HL-60 (cell line): ENCODE measurements at regions not wholly inside any gene's neighbourhood (a gene's known extent, or its start where the extent isn't known, plus 50 kb on each side); places are given as distances from the start of the nearest gene placed in this dataset.
A peak's percentile ranks its signal among the peaks of the same experiment; 100 is the strongest.

Source experiments
- DNase-seq, 2 experiments: peaks; one replicate each; pipeline ENCODE4 v3.0.0-alpha.2; 2010 to 2020; ENCODE audit warnings: low read depth in 1 of 2, low spot score in 1 of 2
- H3K27ac ChIP-seq: fragments of 250-450 bp; sonication (Bioruptor Pico); replicated peaks from 2 replicates; pipeline ENCODE4 v1.5.1; 2020; ENCODE audit warnings: mild to moderate bottlenecking, moderate library complexity
- H3K27me3 ChIP-seq: fragments of 250-450 bp; sonication (Bioruptor Pico); 2 replicates; pipeline ENCODE4 v1.5.1; 2021; ENCODE audit warnings: mild to moderate bottlenecking, moderate library complexity; ENCODE audit not compliant: insufficient read depth, poor library complexity, severe bottlenecking
- H3K4me3 ChIP-seq: replicated peaks from 2 replicates; pipeline ENCODE4 v1.5.1; 2011; ENCODE audit warnings: mild to moderate bottlenecking, control low read depth, low read length; ENCODE audit not compliant: insufficient read depth
- CTCF ChIP-seq: IDR thresholded peaks from one replicate; pipeline ENCODE4 v1.5.1; 2011; ENCODE audit warnings: low read length, control low read depth, inconsistent platforms; ENCODE audit not compliant: insufficient read depth
- GABPA ChIP-seq: IDR thresholded peaks from 2 replicates; pipeline ENCODE4 v1.6.1; 2012; ENCODE audit warnings: low read depth
- POLR2AphosphoS5 ChIP-seq: IDR thresholded peaks from 2 replicates; pipeline ENCODE4 v1.6.1; 2012; ENCODE audit warnings: low read depth
- REST ChIP-seq: IDR thresholded peaks from 2 replicates; pipeline ENCODE4 v1.6.1; 2012; ENCODE audit warnings: low read depth; ENCODE audit not compliant: insufficient replicate concordance
- SPI1 ChIP-seq: IDR thresholded peaks from 2 replicates; pipeline ENCODE4 v1.6.1; 2012; ENCODE audit warnings: low read depth, mild to moderate bottlenecking, borderline replicate concordance

GRCh38 chr5:54602475-54602874 is 84.9 kb downstream of the SNX18 start:
- no peak overlapping the region for H3K4me3 ChIP-seq
- TF ChIP-seq CTCF = no peak
- no peak for TF ChIP-seq POLR2AphosphoS5
- TF ChIP-seq GABPA = no peak
- TF ChIP-seq REST = no peak
- no peak for TF ChIP-seq SPI1
- DNase-seq = no peak
- peak overlapping the region; percentile 47 for H3K27ac ChIP-seq
- H3K27me3 ChIP-seq = no peaks in the 10 kb centered on the region

- H3K27me3 ChIP-seq = no peaks in the 10 kb centered on the region
- TF ChIP-seq CTCF = no peak
- no peak for DNase-seq
- no peak overlapping the region for H3K4me3 ChIP-seq
- peak overlapping the region; percentile 47 for H3K27ac ChIP-seq
These were observed 84.1 kb downstream of the SNX18 start for GRCh38 chr5:54601411-54602230.
